ENCODE measurements at regions not wholly inside any gene's neighbourhood (a gene's known extent, or its start where the extent isn't known, plus 50 kb on each side); places are given as distances from the start of the nearest gene placed in this dataset.
"Not testable (repeated sequence)": the region's sequence is repeated elsewhere in the genome, so short reads cannot be mapped to it uniquely, and the experiment has no call there.

- not testable (repeated sequence) for DNase-seq (ENCODE audit: low spot score)
These were observed 380.0 kb downstream of the ANAPC1 start for GRCh38 chr2:111503844-111504570.

GRCh38 chr2:111504571-111504942, 379.4 kb downstream of the ANAPC1 start:
- DNase-seq (ENCODE audit: low spot score), result not testable (repeated sequence)

GRCh38 chr2:111505267-111505666, 378.7 kb downstream of the ANAPC1 start:
- not testable (repeated sequence) for DNase-seq (ENCODE audit: low spot score)

GRCh38 chr2:111506936-111507335, 377.1 kb downstream of the ANAPC1 start:
- DNase-seq (ENCODE audit: low spot score), result peak; percentile 10

- not testable (repeated sequence) for DNase-seq (ENCODE audit: low spot score)
These were observed 374.6 kb downstream of the ANAPC1 start for GRCh38 chr2:111509225-111509869.

- not testable (repeated sequence) for DNase-seq (ENCODE audit: low spot score)
These were observed 373.6 kb downstream of the ANAPC1 start for GRCh38 chr2:111510384-111510783.

- not testable (repeated sequence) for DNase-seq (ENCODE audit: low spot score)
These were observed 372.9 kb downstream of the ANAPC1 start for GRCh38 chr2:111511062-111511461.

GRCh38 chr2:111512378-111512777, 371.6 kb downstream of the ANAPC1 start:
- not testable (repeated sequence) for DNase-seq (ENCODE audit: low spot score)

GRCh38 chr2:111514138-111514537, 369.9 kb downstream of the ANAPC1 start:
- DNase-seq (ENCODE audit: low spot score), result not testable (repeated sequence)

- not testable (repeated sequence) for DNase-seq (ENCODE audit: low spot score)
These were observed 366.8 kb downstream of the ANAPC1 start for GRCh38 chr2:111517050-111517720.

GRCh38 chr2:111517721-111518053, 366.3 kb downstream of the ANAPC1 start:
- DNase-seq (ENCODE audit: low spot score), result not testable (repeated sequence)

- DNase-seq (ENCODE audit: low spot score), result no peak
These were observed 364.9 kb downstream of the ANAPC1 start for GRCh38 chr2:111519071-111519470.

- DNase-seq (ENCODE audit: low spot score), result no peak
These were observed 361.7 kb downstream of the ANAPC1 start for GRCh38 chr2:111522231-111522768.

- no peak for DNase-seq (ENCODE audit: low spot score)
These were observed 361.0 kb downstream of the ANAPC1 start for GRCh38 chr2:111523009-111523408.

- DNase-seq (ENCODE audit: low spot score), result not testable (repeated sequence)
These were observed 359.0 kb downstream of the ANAPC1 start for GRCh38 chr2:111525026-111525425.

- not testable (repeated sequence) for DNase-seq (ENCODE audit: low spot score)
These were observed 357.9 kb downstream of the ANAPC1 start for GRCh38 chr2:111526041-111526639.

GRCh38 chr2:111527707-111528400, 356.1 kb downstream of the ANAPC1 start:
- DNase-seq (ENCODE audit: low spot score), result not testable (repeated sequence)

GRCh38 chr2:111529022-111529421, 355.0 kb downstream of the ANAPC1 start:
- not testable (repeated sequence) for DNase-seq (ENCODE audit: low spot score)

GRCh38 chr2:111530239-111530965, 353.6 kb downstream of the ANAPC1 start:
- DNase-seq (ENCODE audit: low spot score), result not testable (repeated sequence)

- peak; percentile 47 for DNase-seq (ENCODE audit: low spot score)
These were observed 351.1 kb downstream of the ANAPC1 start for GRCh38 chr2:111532682-111533556.

All from CD4-positive, alpha-beta T cell treated with Interleukin-2 at 100 ng/mL for 4 hours (primary cell).